Stimulated activated CD4-positive, alpha-beta T cell treated with anti-CD3 and anti-CD28 coated beads, Interleukin-1b, Interleukin-23, amount 100 ng/mL, for 1 hour (primary cell): ENCODE measurements at regions not wholly inside any gene's neighbourhood (a gene's known extent, or its start where the extent isn't known, plus 50 kb on each side); places are given as distances from the start of the nearest gene placed in this dataset.

Experiments used
- DNase-seq, 2 donors: peaks; one replicate each; pipeline ENCODE4 v3.0.0-alpha.2; 2020; ENCODE audit warnings: low read depth in 2 of 2

DNA sequence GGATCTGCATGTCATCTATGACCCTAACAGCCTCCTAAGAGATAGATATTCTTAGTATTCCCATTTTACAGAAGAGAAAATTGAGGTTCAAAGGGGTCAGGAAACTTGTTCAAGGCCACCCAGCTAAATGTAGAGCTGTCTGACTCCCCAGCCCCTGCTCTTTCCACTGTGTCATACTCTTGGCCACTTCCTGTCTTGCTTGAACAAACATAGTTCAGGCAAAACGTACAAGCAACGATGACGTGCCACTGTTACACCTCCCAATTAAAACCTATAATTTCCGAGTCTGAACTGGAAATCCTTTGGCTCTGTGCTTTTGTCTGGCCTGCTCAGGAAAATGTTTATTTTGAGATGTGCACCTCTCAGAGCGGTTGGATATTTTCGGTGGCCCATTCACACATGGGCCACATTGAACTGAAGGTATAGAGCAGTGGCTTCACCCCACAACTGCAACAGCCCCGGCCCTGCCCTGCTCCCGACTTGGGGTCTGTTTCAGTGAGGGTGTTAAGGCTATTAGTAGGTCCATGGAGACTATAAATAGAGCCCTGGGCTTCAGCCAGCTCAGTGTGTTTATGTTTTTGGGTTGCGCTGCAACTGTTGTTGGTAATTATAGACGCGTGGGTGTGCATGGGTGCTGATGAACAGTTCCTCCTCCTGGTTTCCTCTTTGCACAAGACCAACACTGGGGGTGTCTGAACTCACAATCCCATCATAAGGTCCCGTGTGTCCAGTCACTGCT is 172.3 kb upstream of the ADO start:
- DNase-seq: peak in 1 of 2 donors; percentile 36

- DNase-seq: no peak
Measured at GRCh38 chr10:62633976-62634375, 170.5 kb upstream of the ADO start.

- no peak for DNase-seq
Measured at GRCh38 chr10:62634576-62634975, 169.9 kb upstream of the ADO start.

- no peak for DNase-seq
Measured at GRCh38 chr10:62635127-62635526, 169.4 kb upstream of the ADO start.

GRCh38 chr10:62636825-62637248 is 167.7 kb upstream of the ADO start:
- no peak for DNase-seq

- DNase-seq: peak; percentile 20 to 27
Measured at GRCh38 chr10:62637249-62638061, 167.1 kb upstream of the ADO start.

DNA sequence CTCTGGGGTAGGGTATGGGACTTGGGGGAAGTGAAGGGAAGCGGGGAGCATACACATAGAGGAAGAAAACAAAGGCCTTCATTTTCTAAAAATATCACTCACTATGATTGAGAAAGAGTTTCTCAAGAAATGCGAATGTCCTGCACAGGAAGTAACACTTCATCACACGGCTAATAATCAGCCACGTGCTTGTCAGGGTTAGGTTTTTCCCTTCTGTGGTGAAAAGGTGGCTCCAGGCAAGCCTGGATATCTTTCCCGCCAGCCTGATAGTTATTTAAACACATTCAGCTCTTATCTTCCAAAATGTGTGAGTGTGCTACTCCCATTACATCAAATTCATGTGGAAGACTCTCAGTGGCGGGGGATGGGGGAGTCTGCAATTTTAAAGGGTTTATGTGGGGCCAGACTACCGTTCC is 166.4 kb upstream of the ADO start:
- DNase-seq: no peak

- DNase-seq: no peak
Measured at GRCh38 chr10:62639144-62639543, 165.4 kb upstream of the ADO start.

- no peak for DNase-seq
Measured at GRCh38 chr10:62640411-62640810, 164.1 kb upstream of the ADO start.

GRCh38 chr10:62643606-62644587 is 160.6 kb upstream of the ADO start:
- no peak for DNase-seq

DNA sequence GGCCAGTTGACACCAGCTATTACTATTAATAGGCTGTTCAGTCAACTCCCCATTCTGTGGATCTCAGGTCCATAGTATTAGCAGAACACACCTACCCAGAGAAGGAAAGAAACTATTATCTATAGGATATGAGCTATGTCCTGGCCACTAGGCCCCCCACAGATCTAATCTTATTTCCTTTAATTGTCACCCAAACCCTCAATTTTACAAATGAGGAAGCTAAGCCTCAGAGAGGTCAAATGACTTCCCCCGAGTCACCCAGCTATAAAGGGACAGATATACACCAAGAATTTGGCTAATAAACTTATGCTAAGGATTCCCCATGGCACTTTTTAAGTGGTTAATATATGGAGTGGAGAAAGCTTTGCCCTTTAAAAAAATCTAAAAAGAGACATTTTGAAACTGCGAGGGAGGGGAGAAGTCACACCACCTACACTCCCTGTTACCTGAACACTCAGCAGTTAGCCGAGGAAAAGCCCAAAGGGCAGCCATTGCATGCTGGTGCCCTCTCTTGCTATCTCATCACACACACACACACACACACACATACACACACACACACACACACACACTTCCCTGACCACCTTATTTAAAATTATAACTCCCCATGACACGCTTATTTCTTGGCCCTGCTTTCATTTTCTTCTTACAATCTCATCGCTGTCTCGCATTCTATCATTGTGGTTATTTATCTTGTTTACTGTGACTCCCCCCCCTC is 157.0 kb upstream of the ADO start:
- DNase-seq: no peak

- DNase-seq: no peak
Measured at GRCh38 chr10:62648921-62649320, 155.6 kb upstream of the ADO start.

- no peak for DNase-seq
Measured at GRCh38 chr10:62650411-62650810, 154.1 kb upstream of the ADO start.

GRCh38 chr10:62651341-62651740 is 153.2 kb upstream of the ADO start:
- no peak for DNase-seq

- DNase-seq: no peak
Measured at GRCh38 chr10:62652114-62652513, 152.4 kb upstream of the ADO start.

DNA sequence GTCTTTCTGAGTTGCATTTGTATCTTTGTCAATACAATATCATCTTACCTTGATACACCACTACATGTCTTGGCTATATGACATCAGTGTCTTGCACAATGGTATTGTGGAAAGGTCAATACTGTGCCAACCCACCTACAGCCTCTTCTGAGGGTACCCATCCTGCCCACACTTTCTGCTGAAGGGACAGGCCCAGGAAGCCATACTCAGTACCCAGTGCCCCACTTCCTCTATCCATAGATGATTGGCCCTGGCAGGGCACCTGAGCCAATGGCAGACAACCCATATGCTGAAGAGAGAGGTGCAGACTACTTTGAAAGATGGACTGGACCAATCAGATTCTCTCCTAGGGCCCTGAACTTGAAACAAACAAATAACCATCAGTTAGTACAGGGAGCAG is 152.0 kb upstream of the ADO start:
- no peak for DNase-seq

DNA sequence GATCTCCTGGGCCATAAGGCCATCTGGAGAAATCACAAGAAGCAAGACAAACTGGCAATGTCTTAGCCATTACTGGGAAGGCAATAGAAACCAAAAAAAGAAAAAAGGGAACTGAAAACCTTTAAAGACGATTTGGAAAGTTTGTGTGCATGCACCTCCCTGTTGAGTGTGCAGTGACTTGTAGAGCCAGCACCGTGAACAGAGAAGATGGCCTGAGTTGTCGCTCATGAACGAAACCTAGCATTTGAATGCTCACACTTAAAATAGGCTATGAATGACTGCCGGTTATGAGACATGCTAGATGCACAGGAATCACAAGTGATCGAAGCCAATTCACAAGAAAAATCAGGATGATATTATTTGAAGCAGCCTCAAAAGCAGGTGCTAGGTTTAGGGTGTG is 151.3 kb upstream of the ADO start:
- DNase-seq: no peak

GRCh38 chr10:62654966-62655336 is 149.6 kb upstream of the ADO start:
- no peak for DNase-seq

- no peak for DNase-seq
Measured at GRCh38 chr10:62655337-62655994, 149.1 kb upstream of the ADO start.

DNA sequence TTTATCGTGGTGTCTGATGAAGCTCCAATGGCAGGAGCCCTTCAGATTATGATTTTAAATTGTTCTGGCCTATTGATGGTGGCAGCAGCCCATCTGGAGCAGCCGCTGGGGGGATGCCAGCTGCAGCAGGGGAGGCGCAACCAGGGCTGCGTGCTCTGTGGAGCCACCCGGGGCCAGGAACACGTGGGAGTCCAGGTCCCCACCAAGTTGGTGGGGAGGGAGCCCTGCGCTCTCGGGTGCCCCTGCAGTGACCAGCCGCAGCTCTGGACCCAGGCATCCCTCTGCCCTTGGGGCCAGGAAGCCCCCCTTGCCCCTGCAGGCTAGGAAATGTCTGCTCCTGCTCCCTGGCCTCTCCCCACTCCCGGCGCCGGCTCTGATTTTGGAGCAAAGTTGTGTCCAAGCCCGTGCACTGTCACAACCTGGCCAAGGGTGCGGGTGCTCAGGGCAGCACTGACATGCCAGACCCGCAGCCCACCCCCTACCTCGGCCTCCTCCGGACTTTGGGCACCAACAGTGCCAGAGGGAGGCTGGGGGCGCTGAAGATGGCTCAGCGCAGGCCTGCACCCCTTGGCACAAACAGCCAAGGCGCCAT is 147.2 kb upstream of the ADO start:
- DNase-seq: no peak
